ENCODE measurements at regions not wholly inside any gene's neighbourhood (a gene's known extent, or its start where the extent isn't known, plus 50 kb on each side); places are given as distances from the start of the nearest gene placed in this dataset.

DNA sequence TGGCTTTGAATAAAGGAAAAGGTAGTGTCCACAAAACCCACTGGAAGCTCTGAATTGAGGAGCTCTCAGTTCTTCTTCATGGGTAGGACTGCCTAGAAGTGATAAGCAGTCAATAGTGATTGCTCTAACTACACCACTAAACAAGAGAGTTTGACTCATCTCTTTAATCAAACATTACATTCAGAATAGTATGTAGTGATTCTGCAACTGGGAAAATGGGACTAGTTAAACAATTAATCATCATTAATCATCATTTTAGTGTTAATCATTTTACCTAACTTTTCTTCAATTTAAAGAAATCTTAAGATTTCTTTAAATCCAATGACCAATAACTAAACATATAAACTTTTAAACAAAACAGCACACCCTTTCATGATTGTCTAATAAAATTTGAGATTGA, 484.0 kb upstream of the FZD8 start:
- ATAC-seq = no peak
- Histone ChIP-seq H3K27me3 (no peaks in the 10 kb centered on the region), H3K27ac (no peak overlapping the region), H3K4me1 (no peaks in the 10 kb centered on the region), H3K9me3 (no peaks in the 10 kb centered on the region), H3K36me3 (no peaks in the 10 kb centered on the region), H3K4me3 (no peak overlapping the region)
- DNase-seq = no peak
- in situ Hi-C loops (cut with MboI; ENCODE audit: low sequenced_read_pairs in 4 of 4) (no loop called here), intact Hi-C loops (cut with DNase I; ENCODE audit: low total_unique reads) (no loop called here)
- TF ChIP-seq POLR2A (IDR thresholded peaks at IDR 0.05) (no peak), CTCF (IDR thresholded peaks at IDR 0.05 in 4 of 5, conservative IDR thresholded peaks at IDR 0.05 in 1 of 5) (no peak)

DNA sequence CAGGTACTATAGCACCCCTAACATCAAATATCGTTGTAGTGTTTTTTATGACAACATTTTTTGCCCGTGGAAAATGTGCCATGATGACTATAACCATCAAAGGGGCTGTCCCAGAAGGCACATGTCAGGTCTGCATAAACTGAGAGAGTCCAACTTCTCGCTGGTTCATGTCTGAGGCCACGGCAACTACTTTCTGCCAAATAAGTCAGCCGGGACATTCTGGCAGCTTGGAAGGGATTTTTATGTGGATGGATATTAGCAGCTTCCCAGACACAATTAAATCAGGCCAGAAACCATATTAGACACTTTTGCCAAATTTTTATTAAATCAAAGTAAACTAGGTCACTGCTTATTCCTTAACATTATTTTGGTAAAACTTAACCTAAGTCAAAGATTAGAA, 477.4 kb upstream of the FZD8 start:
- in situ Hi-C loops (cut with MboI; ENCODE audit: low sequenced_read_pairs in 4 of 4) = no loop called here

DNA sequence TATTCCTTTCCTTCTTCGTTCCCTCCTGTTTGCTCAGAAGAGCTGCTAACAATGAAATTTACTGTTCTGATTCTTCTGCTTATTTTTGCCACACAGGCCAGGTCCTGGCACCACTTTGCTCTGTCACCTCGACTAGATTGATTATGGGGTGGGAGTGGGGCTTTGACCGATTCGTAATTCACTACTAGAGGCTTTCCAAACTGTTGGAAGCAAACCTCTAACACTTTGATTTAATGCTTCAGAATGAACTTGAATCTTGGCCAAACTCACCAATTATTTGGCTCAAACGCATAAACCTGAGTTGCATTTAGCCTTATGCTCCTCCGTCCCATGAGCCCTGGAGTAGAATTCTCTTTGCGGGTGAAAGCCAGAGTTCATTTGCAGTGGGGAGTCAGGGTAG, 476.2 kb upstream of the FZD8 start:
- Histone ChIP-seq H3K4me3 (no peak overlapping the region), H3K27me3 (no peaks in the 10 kb centered on the region), H3K36me3 (no peaks in the 10 kb centered on the region), H3K9me3 (no peaks in the 10 kb centered on the region), H3K4me1 (no peaks in the 10 kb centered on the region), H3K27ac (no peak overlapping the region)
- in situ Hi-C loops (cut with MboI; ENCODE audit: low sequenced_read_pairs in 4 of 4) = no loop called here
- DNase-seq (no peak), ATAC-seq (no peak)
- no peak for TF ChIP-seq CTCF (IDR thresholded peaks at IDR 0.05 in 4 of 5, conservative IDR thresholded peaks at IDR 0.05 in 1 of 5)
- TF ChIP-seq POLR2A (IDR thresholded peaks at IDR 0.05) = no peak
- intact Hi-C loops (cut with DNase I; ENCODE audit: low total_unique reads) = no loop called here

More for the DNA sequence above, 477.4 kb upstream of the FZD8 start:
- Histone ChIP-seq H3K27ac (no peak overlapping the region), H3K36me3 (no peaks in the 10 kb centered on the region), H3K4me3 (no peak overlapping the region), H3K27me3 (no peaks in the 10 kb centered on the region), H3K4me1 (no peaks in the 10 kb centered on the region), H3K9me3 (no peaks in the 10 kb centered on the region)
- no peak for TF ChIP-seq POLR2A (IDR thresholded peaks at IDR 0.05)
- TF ChIP-seq CTCF (IDR thresholded peaks at IDR 0.05 in 4 of 5, conservative IDR thresholded peaks at IDR 0.05 in 1 of 5) = no peak
- intact Hi-C loops (cut with DNase I; ENCODE audit: low total_unique reads) = no loop called here
- ATAC-seq = no peak
- DNase-seq = no peak

DNA sequence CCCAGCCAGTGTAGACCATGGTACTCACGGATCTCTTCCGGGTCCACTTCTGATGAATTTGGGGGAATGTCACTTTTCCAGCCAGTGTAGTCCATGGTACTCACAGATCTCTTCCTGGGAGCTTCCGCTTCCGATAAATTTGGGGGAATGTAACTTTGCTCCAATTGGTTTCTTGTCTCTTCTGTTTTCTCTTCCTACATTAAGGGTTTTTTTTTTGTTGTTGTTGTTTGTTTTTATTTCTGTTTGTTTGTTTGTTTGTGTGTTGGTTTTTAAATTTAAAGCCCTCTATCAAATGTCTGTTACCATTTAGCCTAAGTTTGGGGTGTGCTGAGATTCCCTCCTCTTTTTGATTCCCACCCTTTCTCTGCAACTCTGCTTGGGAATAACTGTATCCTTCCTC, 475.8 kb upstream of the FZD8 start:
- no peak overlapping the region for H3K4me3 ChIP-seq
- DNase-seq (no peak), ATAC-seq (no peak)
- in situ Hi-C loops (cut with MboI; ENCODE audit: low sequenced_read_pairs in 4 of 4) = no loop called here
- H3K27me3 ChIP-seq = no peaks in the 10 kb centered on the region
- no peaks in the 10 kb centered on the region for H3K9me3 ChIP-seq
- no peak overlapping the region for H3K27ac ChIP-seq
- no peak for TF ChIP-seq POLR2A (IDR thresholded peaks at IDR 0.05)
- no peak for TF ChIP-seq CTCF (IDR thresholded peaks at IDR 0.05 in 4 of 5, conservative IDR thresholded peaks at IDR 0.05 in 1 of 5)
- no peaks in the 10 kb centered on the region for H3K4me1 ChIP-seq
- H3K36me3 ChIP-seq = no peaks in the 10 kb centered on the region
- intact Hi-C loops (cut with DNase I; ENCODE audit: low total_unique reads) = no loop called here

DNA sequence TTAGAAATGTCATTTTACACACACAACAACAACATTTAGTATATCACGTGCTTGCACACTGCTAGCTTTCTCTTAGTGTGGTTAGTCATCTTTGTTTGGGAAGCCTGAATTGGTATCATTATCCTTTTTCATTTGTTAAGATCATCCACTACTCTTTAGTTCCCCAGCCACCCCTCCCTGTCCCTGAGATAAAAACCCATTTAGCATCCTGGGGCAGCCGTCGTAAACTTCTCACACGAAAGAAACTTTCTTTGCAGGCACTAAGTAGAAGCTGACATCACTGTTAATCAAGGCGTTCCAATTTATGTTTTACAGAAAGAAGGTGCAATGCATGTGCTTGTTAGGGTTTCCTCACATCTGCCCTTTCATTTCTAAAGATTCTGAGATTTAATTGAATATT, 475.1 kb upstream of the FZD8 start:
- Histone ChIP-seq H3K36me3 (no peaks in the 10 kb centered on the region), H3K9me3 (no peaks in the 10 kb centered on the region), H3K27me3 (no peaks in the 10 kb centered on the region), H3K4me3 (no peak overlapping the region), H3K27ac (no peak overlapping the region), H3K4me1 (no peaks in the 10 kb centered on the region)
- intact Hi-C loops (cut with DNase I; ENCODE audit: low total_unique reads) (no loop called here), in situ Hi-C loops (cut with MboI; ENCODE audit: low sequenced_read_pairs in 4 of 4) (no loop called here)
- TF ChIP-seq POLR2A (IDR thresholded peaks at IDR 0.05) (no peak), CTCF (IDR thresholded peaks at IDR 0.05 in 4 of 5, conservative IDR thresholded peaks at IDR 0.05 in 1 of 5) (no peak)
- DNase-seq = no peak
- no peak for ATAC-seq

Data from gastrocnemius medialis (tissue), 4 donors.